ENCODE measurements at regions not wholly inside any gene's neighbourhood (a gene's known extent, or its start where the extent isn't known, plus 50 kb on each side); places are given as distances from the start of the nearest gene placed in this dataset.

DNA sequence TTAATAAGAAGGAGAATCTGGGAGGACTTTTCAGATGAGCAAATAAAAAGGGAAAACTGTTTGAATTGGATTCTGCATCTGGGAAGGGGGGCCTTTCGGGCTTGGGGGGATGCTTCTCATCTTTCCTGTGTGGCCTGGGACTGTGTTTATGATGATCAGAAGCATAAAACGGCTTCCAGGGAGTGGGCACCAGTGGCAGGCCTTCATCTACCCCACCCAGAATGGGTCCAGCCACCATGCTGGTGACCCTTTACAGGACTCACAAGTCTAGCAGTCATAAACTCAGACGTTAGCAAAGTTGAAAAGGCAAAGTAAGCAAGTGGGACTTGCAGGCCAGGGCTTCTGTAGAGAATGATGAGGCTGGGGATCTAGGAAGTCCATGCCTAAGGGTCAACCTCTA, 198.3 kb upstream of the ZMIZ1 start:
- 68 to 80% methylated on average over 3 of the region's 3 CpGs for WGBS, 2 donors
- H3K36me3 ChIP-seq (ENCODE audit: control insufficient read depth in 4 of 4, insufficient read depth in 4 of 4, low read length in 4 of 4): no peaks in the 10 kb centered on the region
- no peak overlapping the region for H3K9ac ChIP-seq (ENCODE audit: insufficient read depth in 1 of 2, low read length in 2 of 2)
- no peak overlapping the region for H3K27ac ChIP-seq (ENCODE audit: low read depth in 1 of 2, low read length in 1 of 2)
- no peak overlapping the region for H3K4me3 ChIP-seq
- TF ChIP-seq, protein P1, sequence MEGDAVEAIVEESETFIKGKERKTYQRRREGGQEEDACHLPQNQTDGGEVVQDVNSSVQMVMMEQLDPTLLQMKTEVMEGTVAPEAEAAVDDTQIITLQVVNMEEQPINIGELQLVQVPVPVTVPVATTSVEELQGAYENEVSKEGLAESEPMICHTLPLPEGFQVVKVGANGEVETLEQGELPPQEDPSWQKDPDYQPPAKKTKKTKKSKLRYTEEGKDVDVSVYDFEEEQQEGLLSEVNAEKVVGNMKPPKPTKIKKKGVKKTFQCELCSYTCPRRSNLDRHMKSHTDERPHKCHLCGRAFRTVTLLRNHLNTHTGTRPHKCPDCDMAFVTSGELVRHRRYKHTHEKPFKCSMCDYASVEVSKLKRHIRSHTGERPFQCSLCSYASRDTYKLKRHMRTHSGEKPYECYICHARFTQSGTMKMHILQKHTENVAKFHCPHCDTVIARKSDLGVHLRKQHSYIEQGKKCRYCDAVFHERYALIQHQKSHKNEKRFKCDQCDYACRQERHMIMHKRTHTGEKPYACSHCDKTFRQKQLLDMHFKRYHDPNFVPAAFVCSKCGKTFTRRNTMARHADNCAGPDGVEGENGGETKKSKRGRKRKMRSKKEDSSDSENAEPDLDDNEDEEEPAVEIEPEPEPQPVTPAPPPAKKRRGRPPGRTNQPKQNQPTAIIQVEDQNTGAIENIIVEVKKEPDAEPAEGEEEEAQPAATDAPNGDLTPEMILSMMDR (IDR thresholded peaks at IDR 0.05; ENCODE audit: control extremely low read depth, extremely low read depth): no peak
- ATAC-seq (ENCODE audit: insufficient read depth, low FRiP score): no peak
- peaks cover 0 to 3% (median 0%) of the 10 kb centered on the region in 5 donors for H3K4me1 ChIP-seq (ENCODE audit: control insufficient read depth in 5 of 5, insufficient read depth in 5 of 5, low read length in 5 of 5)
- H3K9me3 ChIP-seq (ENCODE audit: control insufficient read depth in 4 of 4, insufficient read depth in 3 of 4, low read length in 3 of 4): no peaks in the 10 kb centered on the region
- H3K27me3 ChIP-seq (ENCODE audit: control insufficient read depth in 3 of 3, insufficient read depth in 3 of 3, low read length in 2 of 3): no peaks in the 10 kb centered on the region
- no peak for DNase-seq

GRCh38 chr10:78871796-78872195, 197.0 kb upstream of the ZMIZ1 start:
- no peaks in the 10 kb centered on the region for H3K4me1 ChIP-seq (ENCODE audit: control insufficient read depth in 5 of 5, insufficient read depth in 5 of 5, low read length in 5 of 5)
- no peaks in the 10 kb centered on the region for H3K36me3 ChIP-seq (ENCODE audit: control insufficient read depth in 4 of 4, insufficient read depth in 4 of 4, low read length in 4 of 4)
- no peaks in the 10 kb centered on the region for H3K9me3 ChIP-seq (ENCODE audit: control insufficient read depth in 4 of 4, insufficient read depth in 3 of 4, low read length in 3 of 4)
- DNase-seq: no peak
- TF ChIP-seq, protein P1 (IDR thresholded peaks at IDR 0.05; ENCODE audit: control extremely low read depth, extremely low read depth): no peak
- H3K4me3 ChIP-seq: no peak overlapping the region
- no peak overlapping the region for H3K9ac ChIP-seq (ENCODE audit: insufficient read depth in 1 of 2, low read length in 2 of 2)
- ATAC-seq (ENCODE audit: insufficient read depth, low FRiP score): no peak
- H3K27me3 ChIP-seq (ENCODE audit: control insufficient read depth in 3 of 3, insufficient read depth in 3 of 3, low read length in 2 of 3): no peaks in the 10 kb centered on the region
- WGBS, 2 donors: 95 to 98% methylated on average over 3 of the region's 3 CpGs
- H3K27ac ChIP-seq (ENCODE audit: low read depth in 1 of 2, low read length in 1 of 2): no peak overlapping the region

DNA sequence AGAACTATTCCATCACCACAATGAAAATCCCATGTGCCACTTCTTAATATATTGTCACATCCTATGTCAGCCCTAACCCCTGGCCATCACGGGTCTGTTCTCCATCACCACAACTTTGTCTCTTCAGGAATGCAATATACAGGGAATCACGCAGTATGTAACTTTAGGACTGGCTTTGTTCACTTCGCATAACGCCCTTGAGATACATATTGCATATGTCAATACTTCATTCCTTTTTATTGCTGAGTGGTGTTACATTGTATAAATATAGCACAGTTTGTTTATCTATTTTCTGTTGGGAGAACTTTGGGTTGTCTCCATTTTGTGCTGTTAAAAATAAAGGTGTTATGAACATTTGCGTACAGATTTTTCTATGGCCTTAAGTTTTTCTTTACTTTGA, 195.4 kb upstream of the ZMIZ1 start:
- peak in 1 of 3 donors; percentile 23 for DNase-seq
- Histone ChIP-seq H3K4me3 (no peak overlapping the region), H3K4me1 (ENCODE audit: control insufficient read depth in 5 of 5, insufficient read depth in 5 of 5, low read length in 5 of 5) (no peaks in the 10 kb centered on the region), H3K36me3 (ENCODE audit: control insufficient read depth in 4 of 4, insufficient read depth in 4 of 4, low read length in 4 of 4) (no peaks in the 10 kb centered on the region), H3K9me3 (ENCODE audit: control insufficient read depth in 4 of 4, insufficient read depth in 3 of 4, low read length in 3 of 4) (no peaks in the 10 kb centered on the region), H3K27ac (ENCODE audit: low read depth in 1 of 2, low read length in 1 of 2) (no peak overlapping the region), H3K9ac (ENCODE audit: insufficient read depth in 1 of 2, low read length in 2 of 2) (no peak overlapping the region), H3K27me3 (ENCODE audit: control insufficient read depth in 3 of 3, insufficient read depth in 3 of 3, low read length in 2 of 3) (no peaks in the 10 kb centered on the region)
- TF ChIP-seq, protein P1 (IDR thresholded peaks at IDR 0.05; ENCODE audit: control extremely low read depth, extremely low read depth): no peak
- WGBS, 2 donors: 83 to 90% methylated on average over 5 of the region's 5 CpGs
- no peak for ATAC-seq (ENCODE audit: insufficient read depth, low FRiP score)

- Histone ChIP-seq H3K27ac (ENCODE audit: low read depth in 1 of 2, low read length in 1 of 2) (no peak overlapping the region), H3K4me3 (no peak overlapping the region), H3K36me3 (ENCODE audit: control insufficient read depth in 4 of 4, insufficient read depth in 4 of 4, low read length in 4 of 4) (no peaks in the 10 kb centered on the region), H3K9ac (ENCODE audit: insufficient read depth in 1 of 2, low read length in 2 of 2) (no peak overlapping the region), H3K9me3 (ENCODE audit: control insufficient read depth in 4 of 4, insufficient read depth in 3 of 4, low read length in 3 of 4) (peaks cover 0 to 6% (median 3%) of the 10 kb centered on the region in 4 donors), H3K4me1 (ENCODE audit: control insufficient read depth in 5 of 5, insufficient read depth in 5 of 5, low read length in 5 of 5) (no peaks in the 10 kb centered on the region), H3K27me3 (ENCODE audit: control insufficient read depth in 3 of 3, insufficient read depth in 3 of 3, low read length in 2 of 3) (no peaks in the 10 kb centered on the region)
- DNase-seq: no peak
- WGBS, 2 donors: 90 to 94% methylated on average over 2 of the region's 2 CpGs
- TF ChIP-seq, protein P1 (IDR thresholded peaks at IDR 0.05; ENCODE audit: control extremely low read depth, extremely low read depth): no peak
- ATAC-seq (ENCODE audit: insufficient read depth, low FRiP score): no peak
These were observed 193.4 kb upstream of the ZMIZ1 start for GRCh38 chr10:78875331-78875877.

Measured in lung (tissue), 11 donors.